HG02973 (cell line): ENCODE measurements at regions not wholly inside any gene's neighbourhood (a gene's known extent, or its start where the extent isn't known, plus 50 kb on each side); places are given as distances from the start of the nearest gene placed in this dataset.
"Not testable (repeated sequence)": the region's sequence is repeated elsewhere in the genome, so short reads cannot be mapped to it uniquely, and the experiment has no call there.

Experiments used
- ATAC-seq: cut with Tn5 transposase; IDR thresholded peaks from one replicate; pipeline ENCODE4 v1.9.1; 2021; ENCODE audit warnings: moderate library complexity; ENCODE audit not compliant: unreplicated experiment

GRCh38 chr5:34420191-34420590 is 235.9 kb upstream of the RAI14 start:
- ATAC-seq: not testable (repeated sequence)

GRCh38 chr5:34436761-34437501 is 219.2 kb upstream of the RAI14 start:
- no peak for ATAC-seq

GRCh38 chr5:34439601-34440000 is 216.5 kb upstream of the RAI14 start:
- ATAC-seq: no peak

- ATAC-seq: not testable (repeated sequence)
These were observed 214.4 kb upstream of the RAI14 start for GRCh38 chr5:34441767-34442166.

- no peak for ATAC-seq
These were observed 208.7 kb upstream of the RAI14 start for GRCh38 chr5:34447424-34447823.

GRCh38 chr5:34449639-34450038 is 206.5 kb upstream of the RAI14 start:
- ATAC-seq: no peak

- ATAC-seq: no peak
These were observed 205.8 kb upstream of the RAI14 start for GRCh38 chr5:34450338-34450737.

GRCh38 chr5:34452170-34452828 is 203.8 kb upstream of the RAI14 start:
- no peak for ATAC-seq

- no peak for ATAC-seq
These were observed 201.0 kb upstream of the RAI14 start for GRCh38 chr5:34455098-34455497.

GRCh38 chr5:34459908-34460307 is 196.2 kb upstream of the RAI14 start:
- ATAC-seq: no peak

GRCh38 chr5:34460496-34460895 is 195.6 kb upstream of the RAI14 start:
- no peak for ATAC-seq

GRCh38 chr5:34464829-34465228 is 191.3 kb upstream of the RAI14 start:
- ATAC-seq: no peak

- ATAC-seq: not testable (repeated sequence)
These were observed 190.8 kb upstream of the RAI14 start for GRCh38 chr5:34465301-34465700.

- not testable (repeated sequence) for ATAC-seq
These were observed 189.4 kb upstream of the RAI14 start for GRCh38 chr5:34466519-34467388.

GRCh38 chr5:34467436-34467835 is 188.7 kb upstream of the RAI14 start:
- ATAC-seq: no peak

- ATAC-seq: peak; percentile 66
These were observed 188.1 kb upstream of the RAI14 start for GRCh38 chr5:34467984-34468383.

GRCh38 chr5:34469971-34470370 is 186.2 kb upstream of the RAI14 start:
- no peak for ATAC-seq

GRCh38 chr5:34474573-34475021 is 181.5 kb upstream of the RAI14 start:
- ATAC-seq: no peak

GRCh38 chr5:34475249-34475966 is 180.7 kb upstream of the RAI14 start:
- no peak for ATAC-seq

GRCh38 chr5:34476941-34477565 is 179.1 kb upstream of the RAI14 start:
- no peak for ATAC-seq
